Aorta (tissue), 5 donors: ENCODE measurements at regions not wholly inside any gene's neighbourhood (a gene's known extent, or its start where the extent isn't known, plus 50 kb on each side); places are given as distances from the start of the nearest gene placed in this dataset.

Experiments used
- ATAC-seq: fragments of 200-7000 bp; cut with Tn5 transposase; one replicate; pipeline ENCODE4 v1.9.1; 2022; ENCODE audit warnings: moderate library complexity; ENCODE audit not compliant: low FRiP score
- DNase-seq, 2 donors: peaks; one replicate each; pipeline ENCODE4 v3.0.0-alpha.2; 2020
- H3K27ac ChIP-seq, 2 donors: one replicate each; pipeline ENCODE4 v1.5.1; 2013; ENCODE audit warnings: low read length in 2 of 2, mild to moderate bottlenecking in 2 of 2, moderate library complexity in 2 of 2, control low read depth in 1 of 2, inconsistent platforms in 1 of 2, low read depth in 1 of 2
- H3K27me3 ChIP-seq, 2 donors: one replicate each; pipeline ENCODE4 v1.6.1; 2013; ENCODE audit warnings: control low read depth in 1 of 2, low read length in 1 of 2, mild to moderate bottlenecking in 1 of 2, moderate library complexity in 1 of 2; ENCODE audit not compliant: insufficient read depth in 2 of 2, control insufficient read depth in 1 of 2
- H3K36me3 ChIP-seq, 2 donors: one replicate each; pipeline ENCODE4 v1.6.1; 2013; ENCODE audit warnings: control low read depth in 1 of 2, low read length in 1 of 2, mild to moderate bottlenecking in 1 of 2; ENCODE audit not compliant: insufficient read depth in 2 of 2, control insufficient read depth in 1 of 2
- H3K4me1 ChIP-seq, 2 donors: one replicate each; pipeline ENCODE4 v1.6.1; 2013; ENCODE audit warnings: low read length in 2 of 2, control low read depth in 1 of 2, mild to moderate bottlenecking in 1 of 2, moderate library complexity in 1 of 2; ENCODE audit not compliant: insufficient read depth in 2 of 2, control insufficient read depth in 1 of 2
- H3K4me3 ChIP-seq, 2 donors: one replicate each; pipeline ENCODE4 v1.5.1; 2013; ENCODE audit warnings: low read length in 2 of 2, control low read depth in 1 of 2, mild to moderate bottlenecking in 1 of 2
- H3K9me3 ChIP-seq: one replicate; pipeline ENCODE4 v1.6.1; 2013; ENCODE audit warnings: mild to moderate bottlenecking, low read length; ENCODE audit not compliant: control insufficient read depth
- WGBS, 2 donors: extraction: QIAGEN DNeasy Blood & Tissue Kit; methylation state at CpG; one replicate each; pipeline ENCODE4 v1.1.7; 2013; 5-methylcytosine and 5-hydroxymethylcytosine counted together
- intact Hi-C, 2 donors: fragments of 100-400 bp; cut with DNase I; formaldehyde crosslinking; loops; one replicate each; pipeline versions ENCODE4 v1.14.2 to v1.15.0; 2022
- donor health status: healthy with polysubstance abuse.
- donor health status: Bipolar disorder and iron deficiency.
- donor health status: DM: no; HTN: no; CAD: no.
- donor health status: DM: no; HTN: no; CAD: no.
- donor health status: DM: yes; HTN: yes; CAD: no.

- no peak overlapping the region for H3K4me3 ChIP-seq
- H3K27me3 ChIP-seq = no peaks in the 10 kb centered on the region
- no peak overlapping the region for H3K27ac ChIP-seq
- 83 to 87% methylated on average over 2 of the region's 2 CpGs for WGBS, 2 donors
- ATAC-seq (no peak), DNase-seq (no peak)
- intact Hi-C loops = no loop called here
- H3K36me3 ChIP-seq = no peaks in the 10 kb centered on the region
- H3K4me1 ChIP-seq = no peaks in the 10 kb centered on the region
- H3K9me3 ChIP-seq = no peaks in the 10 kb centered on the region
Observed at GRCh38 chr9:1311462-1312042, 261.4 kb downstream of the DMRT2 start.

GRCh38 chr9:1319436-1319835 lies 269.3 kb downstream of the DMRT2 start:
- ATAC-seq (no peak), DNase-seq (no peak)
- Histone ChIP-seq H3K9me3 (no peaks in the 10 kb centered on the region), H3K27ac (no peak overlapping the region), H3K4me3 (no peak overlapping the region), H3K27me3 (no peaks in the 10 kb centered on the region), H3K4me1 (no peaks in the 10 kb centered on the region), H3K36me3 (no peaks in the 10 kb centered on the region)
- intact Hi-C loops = loop anchor here in 1 of 2 donors (5.0 kb wide), 1 partner anchor 48 kb away; no protein-coding TSS in a partner anchor
- 60 to 67% methylated on average over 4 of the region's 4 CpGs for WGBS, 2 donors

GRCh38 chr9:1320051-1320557 lies 269.9 kb downstream of the DMRT2 start:
- H3K9me3 ChIP-seq = no peaks in the 10 kb centered on the region
- H3K27ac ChIP-seq = no peak overlapping the region
- WGBS, 2 donors = 79 to 83% methylated on average over 5 of the region's 5 CpGs
- H3K4me1 ChIP-seq = no peaks in the 10 kb centered on the region
- DNase-seq (no peak), ATAC-seq (no peak)
- H3K27me3 ChIP-seq = no peaks in the 10 kb centered on the region
- intact Hi-C loops = no loop called here
- no peaks in the 10 kb centered on the region for H3K36me3 ChIP-seq
- no peak overlapping the region for H3K4me3 ChIP-seq

GRCh38 chr9:1320607-1321195 lies 270.5 kb downstream of the DMRT2 start:
- Histone ChIP-seq H3K36me3 (no peaks in the 10 kb centered on the region), H3K4me3 (no peak overlapping the region), H3K27ac (no peak overlapping the region), H3K27me3 (no peaks in the 10 kb centered on the region), H3K9me3 (no peaks in the 10 kb centered on the region), H3K4me1 (no peaks in the 10 kb centered on the region)
- WGBS, 2 donors = 26 to 33% methylated on average over 7 of the region's 7 CpGs
- DNase-seq = no peak
- ATAC-seq = no peak
- intact Hi-C loops = no loop called here

DNA sequence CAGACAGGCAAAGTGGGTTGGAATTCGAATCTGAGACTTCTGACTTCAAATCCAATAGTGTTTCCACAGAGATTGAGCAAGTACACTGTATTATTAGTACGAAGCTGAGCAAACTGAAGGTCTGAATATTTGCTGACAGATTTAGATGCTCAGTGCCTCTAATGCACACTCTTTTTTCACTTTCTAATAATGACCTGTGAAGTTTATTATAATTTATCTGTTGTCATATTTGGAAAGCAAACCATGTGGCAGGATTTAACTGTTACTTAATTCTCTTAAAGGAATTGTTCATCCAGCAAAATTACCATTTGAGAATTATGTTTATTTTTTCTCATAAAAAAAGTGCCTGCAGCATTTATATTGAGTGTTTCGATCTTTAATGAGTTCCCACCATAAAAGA lies 277.3 kb downstream of the DMRT2 start:
- intact Hi-C loops = no loop called here
- Histone ChIP-seq H3K27me3 (no peaks in the 10 kb centered on the region), H3K4me1 (no peaks in the 10 kb centered on the region), H3K36me3 (no peaks in the 10 kb centered on the region), H3K9me3 (no peaks in the 10 kb centered on the region), H3K4me3 (no peak overlapping the region), H3K27ac (no peak overlapping the region)
- ATAC-seq = no peak
- WGBS, 2 donors = 62 to 75% methylated on average over 3 of the region's 3 CpGs
- no peak for DNase-seq

DNA sequence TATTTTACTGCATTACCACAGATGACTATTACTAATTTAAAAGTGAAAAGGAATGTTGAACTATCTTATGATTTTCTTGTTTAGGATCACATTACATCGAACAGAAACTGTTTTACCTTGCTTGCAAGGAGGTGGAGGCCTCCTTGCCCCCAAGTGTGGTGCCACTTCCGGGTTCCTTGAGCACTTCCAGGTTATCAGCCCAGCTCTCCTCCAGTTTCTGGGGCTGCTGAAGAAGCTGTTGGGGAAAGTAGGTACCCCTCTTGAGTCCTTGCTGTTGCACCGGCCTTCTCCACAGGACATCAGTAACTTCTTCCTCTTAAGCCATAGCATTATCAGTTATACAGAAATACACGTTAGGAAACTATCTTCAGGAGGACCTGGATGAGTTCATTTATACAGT lies 278.2 kb downstream of the DMRT2 start:
- Histone ChIP-seq H3K9me3 (no peaks in the 10 kb centered on the region), H3K36me3 (no peaks in the 10 kb centered on the region), H3K27ac (no peak overlapping the region), H3K4me3 (no peak overlapping the region), H3K27me3 (no peaks in the 10 kb centered on the region), H3K4me1 (no peaks in the 10 kb centered on the region)
- ATAC-seq (no peak), DNase-seq (no peak)
- WGBS, 2 donors = 83 to 85% methylated on average over 4 of the region's 4 CpGs
- intact Hi-C loops = no loop called here

DNA sequence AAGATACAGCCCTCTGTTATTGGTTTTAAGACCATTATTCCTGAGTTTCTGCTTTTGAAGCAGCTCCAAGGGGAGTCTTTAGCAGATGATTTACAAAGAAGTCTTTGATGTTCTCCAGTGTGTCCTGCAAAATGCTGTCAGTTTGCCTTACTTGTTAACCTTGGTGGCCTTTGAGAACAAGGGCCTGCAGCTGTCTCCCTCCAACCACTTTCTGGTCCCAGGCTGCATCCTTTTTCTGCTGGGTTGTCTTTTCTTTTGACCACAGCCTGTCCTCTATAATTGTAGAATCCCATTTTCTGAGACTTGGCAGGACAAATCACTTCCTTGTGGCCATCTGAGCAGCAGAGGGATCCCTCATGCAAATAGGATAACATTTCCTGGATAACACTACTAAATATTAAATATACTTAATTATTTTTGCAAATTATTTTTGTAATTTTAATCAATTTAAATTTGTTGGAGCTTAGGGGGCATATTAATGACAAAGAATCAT lies 281.4 kb downstream of the DMRT2 start:
- DNase-seq = no peak
- intact Hi-C loops = no loop called here
- no peaks in the 10 kb centered on the region for H3K36me3 ChIP-seq
- H3K27ac ChIP-seq = no peak overlapping the region
- no peaks in the 10 kb centered on the region for H3K27me3 ChIP-seq
- no peaks in the 10 kb centered on the region for H3K4me1 ChIP-seq
- no peak overlapping the region for H3K4me3 ChIP-seq
- ATAC-seq = no peak
- H3K9me3 ChIP-seq = no peaks in the 10 kb centered on the region

DNA sequence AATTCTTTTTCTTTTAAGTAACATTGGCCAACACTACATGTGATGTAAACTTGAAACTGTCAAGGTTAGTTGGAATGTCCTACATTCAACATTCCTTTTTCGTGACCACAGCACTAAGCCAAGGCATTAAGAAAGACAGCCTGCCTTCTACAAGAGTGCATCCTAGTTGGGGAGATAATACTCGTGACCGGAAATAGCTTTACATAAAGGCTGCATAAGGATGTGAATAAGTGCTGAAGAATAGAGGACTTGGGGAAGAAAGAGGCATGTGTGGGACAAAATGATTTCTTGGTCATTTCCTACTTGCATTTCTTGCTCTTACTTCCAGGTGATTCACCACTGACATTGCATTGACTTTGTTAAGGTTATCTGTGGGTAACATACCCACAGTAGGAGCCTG lies 282.0 kb downstream of the DMRT2 start:
- WGBS, 2 donors = 73 to 75% methylated on average over 3 of the region's 3 CpGs
- no peak for DNase-seq

GRCh38 chr9:1335174-1335573 lies 285.0 kb downstream of the DMRT2 start:
- H3K9me3 ChIP-seq = no peaks in the 10 kb centered on the region
- H3K36me3 ChIP-seq = no peaks in the 10 kb centered on the region
- no peaks in the 10 kb centered on the region for H3K4me1 ChIP-seq
- H3K27me3 ChIP-seq = no peaks in the 10 kb centered on the region
- no peak overlapping the region for H3K27ac ChIP-seq
- ATAC-seq (no peak), DNase-seq (no peak)
- 78 to 81% methylated on average over 4 of the region's 4 CpGs for WGBS, 2 donors
- intact Hi-C loops = no loop called here
- no peak overlapping the region for H3K4me3 ChIP-seq

More for the DNA sequence above, 282.0 kb downstream of the DMRT2 start:
- no peak for ATAC-seq
- Histone ChIP-seq H3K27ac (no peak overlapping the region), H3K4me3 (no peak overlapping the region), H3K4me1 (no peaks in the 10 kb centered on the region), H3K36me3 (no peaks in the 10 kb centered on the region), H3K27me3 (no peaks in the 10 kb centered on the region), H3K9me3 (no peaks in the 10 kb centered on the region)
- intact Hi-C loops = no loop called here
